NCI-H146 treated with DMSO at 0.1 percent for 48 hours (cell line): ENCODE measurements at regions not wholly inside any gene's neighbourhood (a gene's known extent, or its start where the extent isn't known, plus 50 kb on each side); places are given as distances from the start of the nearest gene placed in this dataset.
"Not testable (repeated sequence)": the region's sequence is repeated elsewhere in the genome, so short reads cannot be mapped to it uniquely, and the experiment has no call there.

Source experiments
- DNase-seq: peaks from one replicate; lab custom pipeline; 2025; ENCODE audit not compliant: unreplicated experiment; lab: John Stamatoyannopoulos, UW

GRCh38 chrX:121635141-121635540, 587.7 kb downstream of the GLUD2 start:
- no peak for DNase-seq

- DNase-seq, result no peak
These were observed 592.4 kb downstream of the GLUD2 start for GRCh38 chrX:121639781-121640180.

- DNase-seq, result peak; percentile 1
These were observed 594.1 kb downstream of the GLUD2 start for GRCh38 chrX:121641560-121641959.

- DNase-seq, result no peak
These were observed 595.0 kb downstream of the GLUD2 start for GRCh38 chrX:121642415-121642814.

GRCh38 chrX:121649417-121649816, 602.0 kb downstream of the GLUD2 start:
- DNase-seq, result no peak

- peak; percentile 48 for DNase-seq
These were observed 607.9 kb downstream of the GLUD2 start for GRCh38 chrX:121655276-121655675.

- DNase-seq, result no peak
These were observed 618.8 kb downstream of the GLUD2 start for GRCh38 chrX:121666171-121666570.

- DNase-seq, result no peak
These were observed 624.2 kb downstream of the GLUD2 start for GRCh38 chrX:121671649-121672048.

- DNase-seq, result not testable (repeated sequence)
These were observed 661.8 kb downstream of the GLUD2 start for GRCh38 chrX:121709236-121709635.

- DNase-seq, result no peak
These were observed 686.1 kb downstream of the GLUD2 start for GRCh38 chrX:121733514-121733913.

- DNase-seq, result no peak
These were observed 698.7 kb downstream of the GLUD2 start for GRCh38 chrX:121746105-121746504.

GRCh38 chrX:121753602-121754001, 706.2 kb downstream of the GLUD2 start:
- DNase-seq, result not testable (repeated sequence)

GRCh38 chrX:121754301-121754700, 706.9 kb downstream of the GLUD2 start:
- DNase-seq, result no peak

- no peak for DNase-seq
These were observed 708.1 kb downstream of the GLUD2 start for GRCh38 chrX:121755541-121755940.

GRCh38 chrX:121761845-121762244, 714.4 kb downstream of the GLUD2 start:
- DNase-seq, result no peak

- no peak for DNase-seq
These were observed 716.3 kb downstream of the GLUD2 start for GRCh38 chrX:121763671-121764070.

- not testable (repeated sequence) for DNase-seq
These were observed 720.8 kb downstream of the GLUD2 start for GRCh38 chrX:121768210-121768609.

- DNase-seq, result no peak
These were observed 734.6 kb downstream of the GLUD2 start for GRCh38 chrX:121781991-121782390.

GRCh38 chrX:121782544-121782943, 735.1 kb downstream of the GLUD2 start:
- DNase-seq, result no peak

- no peak for DNase-seq
These were observed 735.6 kb downstream of the GLUD2 start for GRCh38 chrX:121782976-121783375.

GRCh38 chrX:121802881-121803412, 755.5 kb downstream of the GLUD2 start:
- DNase-seq, result no peak

- no peak for DNase-seq
These were observed 776.0 kb downstream of the GLUD2 start for GRCh38 chrX:121823406-121823805.

GRCh38 chrX:121831601-121832000, 784.2 kb downstream of the GLUD2 start:
- DNase-seq, result no peak

- DNase-seq, result no peak
These were observed 785.0 kb downstream of the GLUD2 start for GRCh38 chrX:121832446-121832845.
